ENCODE measurements at regions not wholly inside any gene's neighbourhood (a gene's known extent, or its start where the extent isn't known, plus 50 kb on each side); places are given as distances from the start of the nearest gene placed in this dataset.

GRCh38 chr2:114108249-114108648 is 218.4 kb downstream of the ACTR3 start:
- H3K27me3 ChIP-seq (ENCODE audit: control insufficient read depth, insufficient read depth, low read length), result no peaks in the 10 kb centered on the region
- no peak overlapping the region for H3K4me3 ChIP-seq (ENCODE audit: low read depth, low read length)
- DNase-seq (ENCODE audit: low read depth), result no peak
- no peaks in the 10 kb centered on the region for H3K36me3 ChIP-seq (ENCODE audit: control insufficient read depth, insufficient read depth, low read length)
- TF ChIP-seq CTCF (IDR thresholded peaks at IDR 0.05; ENCODE audit: insufficient read depth, low read length, severe bottlenecking), result no peak
- FAIRE-seq, result no peak

- DNase-seq (ENCODE audit: low read depth) (no peak), FAIRE-seq (no peak)
- Histone ChIP-seq H3K4me3 (ENCODE audit: low read depth, low read length) (no peak overlapping the region), H3K36me3 (ENCODE audit: control insufficient read depth, insufficient read depth, low read length) (no peaks in the 10 kb centered on the region), H3K27me3 (ENCODE audit: control insufficient read depth, insufficient read depth, low read length) (no peaks in the 10 kb centered on the region)
- no peak for TF ChIP-seq CTCF (IDR thresholded peaks at IDR 0.05; ENCODE audit: insufficient read depth, low read length, severe bottlenecking)
Observed at GRCh38 chr2:114108824-114109416, 219.0 kb downstream of the ACTR3 start.

- H3K4me3 ChIP-seq (ENCODE audit: low read depth, low read length), result no peak overlapping the region
- no peaks in the 10 kb centered on the region for H3K36me3 ChIP-seq (ENCODE audit: control insufficient read depth, insufficient read depth, low read length)
- no peaks in the 10 kb centered on the region for H3K27me3 ChIP-seq (ENCODE audit: control insufficient read depth, insufficient read depth, low read length)
- FAIRE-seq, result no peak
- no peak for TF ChIP-seq CTCF (IDR thresholded peaks at IDR 0.05; ENCODE audit: insufficient read depth, low read length, severe bottlenecking)
- no peak for DNase-seq (ENCODE audit: low read depth)
Observed at GRCh38 chr2:114111329-114111728, 221.4 kb downstream of the ACTR3 start.

GRCh38 chr2:114113518-114113917 is 223.6 kb downstream of the ACTR3 start:
- H3K36me3 ChIP-seq (ENCODE audit: control insufficient read depth, insufficient read depth, low read length), result no peaks in the 10 kb centered on the region
- DNase-seq (ENCODE audit: low read depth) (no peak), FAIRE-seq (no peak)
- TF ChIP-seq CTCF (IDR thresholded peaks at IDR 0.05; ENCODE audit: insufficient read depth, low read length, severe bottlenecking), result no peak
- no peaks in the 10 kb centered on the region for H3K27me3 ChIP-seq (ENCODE audit: control insufficient read depth, insufficient read depth, low read length)
- H3K4me3 ChIP-seq (ENCODE audit: low read depth, low read length), result no peak overlapping the region

GRCh38 chr2:114118088-114118487 is 228.2 kb downstream of the ACTR3 start:
- TF ChIP-seq CTCF (IDR thresholded peaks at IDR 0.05; ENCODE audit: insufficient read depth, low read length, severe bottlenecking), result no peak
- no peak for FAIRE-seq
- H3K27me3 ChIP-seq (ENCODE audit: control insufficient read depth, insufficient read depth, low read length), result no peaks in the 10 kb centered on the region
- no peaks in the 10 kb centered on the region for H3K36me3 ChIP-seq (ENCODE audit: control insufficient read depth, insufficient read depth, low read length)
- no peak overlapping the region for H3K4me3 ChIP-seq (ENCODE audit: low read depth, low read length)
- DNase-seq (ENCODE audit: low read depth), result no peak

GRCh38 chr2:114119862-114120261 is 230.0 kb downstream of the ACTR3 start:
- TF ChIP-seq CTCF (IDR thresholded peaks at IDR 0.05; ENCODE audit: insufficient read depth, low read length, severe bottlenecking), result no peak
- no peak for FAIRE-seq
- Histone ChIP-seq H3K36me3 (ENCODE audit: control insufficient read depth, insufficient read depth, low read length) (no peaks in the 10 kb centered on the region), H3K27me3 (ENCODE audit: control insufficient read depth, insufficient read depth, low read length) (no peaks in the 10 kb centered on the region), H3K4me3 (ENCODE audit: low read depth, low read length) (no peak overlapping the region)
- no peak for DNase-seq (ENCODE audit: low read depth)

Measured in bronchial epithelial cell (primary cell).